ENCODE measurements at regions not wholly inside any gene's neighbourhood (a gene's known extent, or its start where the extent isn't known, plus 50 kb on each side); places are given as distances from the start of the nearest gene placed in this dataset.

GRCh38 chr16:62870554-62870953 is 834.3 kb upstream of the CDH8 start:
- no peaks in the 10 kb centered on the region for H3K27me3 ChIP-seq
- no peak overlapping the region for H3K27ac ChIP-seq
- no peak overlapping the region for H3K4me3 ChIP-seq
- H3K4me1 ChIP-seq, result no peaks in the 10 kb centered on the region
- H3K36me3 ChIP-seq, result no peaks in the 10 kb centered on the region
- no peak for TF ChIP-seq CTCF (IDR thresholded peaks at IDR 0.05)
- no peaks in the 10 kb centered on the region for H3K9me3 ChIP-seq
- no peak for DNase-seq
- ATAC-seq, result no peak
- intact Hi-C loops (cut with DNase I), result no loop called here

GRCh38 chr16:62869837-62870236 is 833.6 kb upstream of the CDH8 start:
- DNase-seq (no peak), ATAC-seq (no peak)

GRCh38 chr16:62863139-62863538 is 826.9 kb upstream of the CDH8 start:
- no peak for ATAC-seq
- H3K36me3 ChIP-seq, result no peaks in the 10 kb centered on the region
- no peak for DNase-seq
- intact Hi-C loops (cut with DNase I), result no loop called here
- H3K27me3 ChIP-seq, result no peaks in the 10 kb centered on the region
- no peaks in the 10 kb centered on the region for H3K4me1 ChIP-seq
- TF ChIP-seq CTCF (IDR thresholded peaks at IDR 0.05), result no peak
- H3K4me3 ChIP-seq, result no peak overlapping the region
- no peaks in the 10 kb centered on the region for H3K9me3 ChIP-seq
- no peak overlapping the region for H3K27ac ChIP-seq

More at GRCh38 chr16:62869837-62870236, 833.6 kb upstream of the CDH8 start:
- TF ChIP-seq CTCF (IDR thresholded peaks at IDR 0.05), result no peak
- Histone ChIP-seq H3K36me3 (no peaks in the 10 kb centered on the region), H3K27me3 (no peaks in the 10 kb centered on the region), H3K4me1 (no peaks in the 10 kb centered on the region), H3K27ac (no peak overlapping the region), H3K4me3 (no peak overlapping the region), H3K9me3 (no peaks in the 10 kb centered on the region)
- intact Hi-C loops (cut with DNase I), result no loop called here

GRCh38 chr16:62853887-62854286 is 817.6 kb upstream of the CDH8 start:
- no peak overlapping the region for H3K27ac ChIP-seq
- H3K4me3 ChIP-seq, result no peak overlapping the region
- no peak for TF ChIP-seq CTCF (IDR thresholded peaks at IDR 0.05)
- ATAC-seq (no peak), DNase-seq (no peak)
- no peaks in the 10 kb centered on the region for H3K36me3 ChIP-seq
- H3K4me1 ChIP-seq, result no peaks in the 10 kb centered on the region
- H3K9me3 ChIP-seq, result no peaks in the 10 kb centered on the region
- intact Hi-C loops (cut with DNase I), result no loop called here
- no peaks in the 10 kb centered on the region for H3K27me3 ChIP-seq

GRCh38 chr16:62846399-62847057 is 810.3 kb upstream of the CDH8 start:
- DNase-seq (no peak), ATAC-seq (no peak)
- no peak overlapping the region for H3K27ac ChIP-seq
- no peaks in the 10 kb centered on the region for H3K36me3 ChIP-seq
- H3K27me3 ChIP-seq, result no peaks in the 10 kb centered on the region
- no peak overlapping the region for H3K4me3 ChIP-seq
- intact Hi-C loops (cut with DNase I), result no loop called here
- no peak for TF ChIP-seq CTCF (IDR thresholded peaks at IDR 0.05)
- no peaks in the 10 kb centered on the region for H3K9me3 ChIP-seq
- no peaks in the 10 kb centered on the region for H3K4me1 ChIP-seq

GRCh38 chr16:62832214-62832613 is 796.0 kb upstream of the CDH8 start:
- Histone ChIP-seq H3K4me3 (no peak overlapping the region), H3K36me3 (no peaks in the 10 kb centered on the region), H3K4me1 (no peaks in the 10 kb centered on the region), H3K9me3 (no peaks in the 10 kb centered on the region), H3K27me3 (no peaks in the 10 kb centered on the region), H3K27ac (no peak overlapping the region)
- no peak for TF ChIP-seq CTCF (IDR thresholded peaks at IDR 0.05)
- DNase-seq, result no peak
- no peak for ATAC-seq
- intact Hi-C loops (cut with DNase I), result no loop called here

Measured in upper lobe of right lung (tissue), 1 donor.